ENCODE measurements at regions not wholly inside any gene's neighbourhood (a gene's known extent, or its start where the extent isn't known, plus 50 kb on each side); places are given as distances from the start of the nearest gene placed in this dataset.
A peak's percentile ranks its signal among the peaks of the same experiment; 100 is the strongest.

GRCh38 chr3:194741916-194742315 lies 56.2 kb downstream of the FAM43A start:
- no peaks in the 10 kb centered on the region for H3K9me2 ChIP-seq (replicated peaks; ENCODE audit: insufficient read depth, low read length)
- no peaks in the 10 kb centered on the region for H3K36me3 ChIP-seq (replicated peaks; ENCODE audit: insufficient read depth, low read length)
- H3K4me1 ChIP-seq (ENCODE audit: low read length): no peaks in the 10 kb centered on the region
- TF ChIP-seq EZH2phosphoT487 (IDR thresholded peaks at IDR 0.05; ENCODE audit: low read length): no peak
- no peak for TF ChIP-seq EZH2 (optimal IDR thresholded peaks at IDR 0.05; ENCODE audit: low read depth, low read length)
- TF ChIP-seq CTCF (IDR thresholded peaks at IDR 0.05; ENCODE audit: low read length): no peak
- H3F3A ChIP-seq (ENCODE audit: insufficient read depth, low read length): no peaks in the 10 kb centered on the region
- no peak overlapping the region for H3K4me3 ChIP-seq (ENCODE audit: low read length)
- DNase-seq: no peak
- no peaks in the 10 kb centered on the region for H3K79me2 ChIP-seq (ENCODE audit: low read length)
- H3K9ac ChIP-seq (ENCODE audit: low read length): no peak overlapping the region
- no peaks in the 10 kb centered on the region for H4K20me1 ChIP-seq (ENCODE audit: insufficient read depth, low read length)
- no peak overlapping the region for H2AFZ ChIP-seq (ENCODE audit: low read length)
- no peak overlapping the region for H3K4me2 ChIP-seq (ENCODE audit: low read depth, low read length)
- no peaks in the 10 kb centered on the region for H3K9me3 ChIP-seq (replicated peaks; ENCODE audit: insufficient read depth, low read length)
- no peak overlapping the region for H3K27ac ChIP-seq (ENCODE audit: low read length)
- 0 out of 2 replicates have a peak, but pooled peaks cover 2% of the 10 kb centered on the region for H3K27me3 ChIP-seq (replicated peaks; ENCODE audit: insufficient read depth, low read length)

GRCh38 chr3:194744826-194745225 lies 59.1 kb downstream of the FAM43A start:
- Histone ChIP-seq H3K9me2 (replicated peaks; ENCODE audit: insufficient read depth, low read length) (no peaks in the 10 kb centered on the region), H3K27me3 (replicated peaks; ENCODE audit: insufficient read depth, low read length) (no peaks in the 10 kb centered on the region), H3K27ac (ENCODE audit: low read length) (no peak overlapping the region), H4K20me1 (ENCODE audit: insufficient read depth, low read length) (no peaks in the 10 kb centered on the region), H3K9me3 (replicated peaks; ENCODE audit: insufficient read depth, low read length) (no peaks in the 10 kb centered on the region), H3K9ac (ENCODE audit: low read length) (no peak overlapping the region), H3K4me3 (ENCODE audit: low read length) (no peak overlapping the region), H3F3A (ENCODE audit: insufficient read depth, low read length) (no peaks in the 10 kb centered on the region), H2AFZ (ENCODE audit: low read length) (no peak overlapping the region), H3K79me2 (ENCODE audit: low read length) (no peaks in the 10 kb centered on the region), H3K4me1 (ENCODE audit: low read length) (no peaks in the 10 kb centered on the region), H3K36me3 (replicated peaks; ENCODE audit: insufficient read depth, low read length) (no peaks in the 10 kb centered on the region), H3K4me2 (ENCODE audit: low read depth, low read length) (no peak overlapping the region)
- no peak for DNase-seq
- TF ChIP-seq EZH2 (optimal IDR thresholded peaks at IDR 0.05; ENCODE audit: low read depth, low read length) (no peak), EZH2phosphoT487 (IDR thresholded peaks at IDR 0.05; ENCODE audit: low read length) (no peak), CTCF (IDR thresholded peaks at IDR 0.05; ENCODE audit: low read length) (no peak)

GRCh38 chr3:194745422-194746184 lies 59.9 kb downstream of the FAM43A start:
- Histone ChIP-seq H3K27ac (ENCODE audit: low read length) (no peak overlapping the region), H3K4me3 (ENCODE audit: low read length) (peak overlapping the region; percentile 10; the same call in 1 of the 2 replicates), H2AFZ (ENCODE audit: low read length) (peak overlapping the region; percentile 75), H3K9me3 (replicated peaks; ENCODE audit: insufficient read depth, low read length) (no peaks in the 10 kb centered on the region), H3K9ac (ENCODE audit: low read length) (no peak overlapping the region), H3F3A (ENCODE audit: insufficient read depth, low read length) (no peaks in the 10 kb centered on the region), H3K79me2 (ENCODE audit: low read length) (no peaks in the 10 kb centered on the region), H3K9me2 (replicated peaks; ENCODE audit: insufficient read depth, low read length) (no peaks in the 10 kb centered on the region), H3K4me1 (ENCODE audit: low read length) (no peaks in the 10 kb centered on the region), H4K20me1 (ENCODE audit: insufficient read depth, low read length) (no peaks in the 10 kb centered on the region), H3K4me2 (ENCODE audit: low read depth, low read length) (peak overlapping the region; percentile 25; the same call in 1 of the 2 replicates), H3K36me3 (replicated peaks; ENCODE audit: insufficient read depth, low read length) (no peaks in the 10 kb centered on the region), H3K27me3 (replicated peaks; ENCODE audit: insufficient read depth, low read length) (no peaks in the 10 kb centered on the region)
- TF ChIP-seq EZH2phosphoT487 (IDR thresholded peaks at IDR 0.05; ENCODE audit: low read length) (no peak), CTCF (IDR thresholded peaks at IDR 0.05; ENCODE audit: low read length) (no peak), EZH2 (optimal IDR thresholded peaks at IDR 0.05; ENCODE audit: low read depth, low read length) (no peak)
- no peak for DNase-seq

Data from MM.1S (cell line).